Activated CD4-positive, CD25-positive, alpha-beta regulatory T cell treated with anti-CD3 and anti-CD28 coated beads, Interleukin-2, amount 50 U/mL, for 24 hours (primary cell): ENCODE measurements at regions not wholly inside any gene's neighbourhood (a gene's known extent, or its start where the extent isn't known, plus 50 kb on each side); places are given as distances from the start of the nearest gene placed in this dataset.

Experiments
- ATAC-seq, 2 donors: fragments of 150-1000 bp; cut with Tn5 transposase; one replicate each; pipeline ENCODE4 v1.10.0; 2021; ENCODE audit warnings: mild to moderate bottlenecking in 1 of 2, moderate library complexity in 1 of 2

GRCh38 chr3:158974904-158975303, 173.1 kb downstream of the MFSD1 start:
- no peak for ATAC-seq

GRCh38 chr3:158976966-158977365, 175.1 kb downstream of the MFSD1 start:
- no peak for ATAC-seq

GRCh38 chr3:158977497-158977896, 175.6 kb downstream of the MFSD1 start:
- ATAC-seq = no peak

- ATAC-seq = no peak
Observed at GRCh38 chr3:158983216-158984099, 181.6 kb downstream of the MFSD1 start.

GRCh38 chr3:158991146-158991705, 189.4 kb downstream of the MFSD1 start:
- no peak for ATAC-seq

GRCh38 chr3:158992463-158992862, 190.6 kb downstream of the MFSD1 start:
- no peak for ATAC-seq

GRCh38 chr3:158994386-158994785, 192.5 kb downstream of the MFSD1 start:
- ATAC-seq = no peak

GRCh38 chr3:159001711-159002110, 199.9 kb downstream of the MFSD1 start:
- no peak for ATAC-seq

GRCh38 chr3:159005137-159005536, 203.3 kb downstream of the MFSD1 start:
- ATAC-seq = no peak

- no peak for ATAC-seq
Observed at GRCh38 chr3:159007331-159007730, 205.5 kb downstream of the MFSD1 start.

GRCh38 chr3:159008401-159008800, 206.5 kb downstream of the MFSD1 start:
- no peak for ATAC-seq

- ATAC-seq = no peak
Observed at GRCh38 chr3:159018341-159018740, 216.5 kb downstream of the MFSD1 start.

GRCh38 chr3:159025733-159026132, 223.9 kb downstream of the MFSD1 start:
- ATAC-seq = no peak

GRCh38 chr3:159026510-159026909, 224.7 kb downstream of the MFSD1 start:
- no peak for ATAC-seq

- no peak for ATAC-seq
Observed at GRCh38 chr3:159028706-159029105, 226.9 kb downstream of the MFSD1 start.

GRCh38 chr3:159029306-159030026, 227.6 kb downstream of the MFSD1 start:
- ATAC-seq = no peak

GRCh38 chr3:159030138-159030670, 228.3 kb downstream of the MFSD1 start:
- ATAC-seq = no peak

- no peak for ATAC-seq
Observed at GRCh38 chr3:159030886-159031679, 229.2 kb downstream of the MFSD1 start.

- no peak for ATAC-seq
Observed at GRCh38 chr3:159032311-159032710, 230.5 kb downstream of the MFSD1 start.

- no peak for ATAC-seq
Observed at GRCh38 chr3:159038405-159038804, 236.6 kb downstream of the MFSD1 start.

- ATAC-seq = no peak
Observed at GRCh38 chr3:159039286-159039685, 237.4 kb downstream of the MFSD1 start.

GRCh38 chr3:159045279-159045885, 243.5 kb downstream of the MFSD1 start:
- ATAC-seq = no peak
